Liver (tissue), 3 donors: ENCODE measurements at regions not wholly inside any gene's neighbourhood (a gene's known extent, or its start where the extent isn't known, plus 50 kb on each side); places are given as distances from the start of the nearest gene placed in this dataset.
"Not testable (repeated sequence)": the region's sequence is repeated elsewhere in the genome, so short reads cannot be mapped to it uniquely, and the experiment has no call there.

ENCODE experiments used
- CTCF ChIP-seq: fragments of 150-350 bp; IDR thresholded peaks from 2 replicates; pipeline ENCODE4 v1.5.1; 2017; ENCODE audit warnings: improper control_type of control experiment, low read depth, low read length; ENCODE audit not compliant: missing input control
- EGR1 ChIP-seq, 2 donors: IDR thresholded peaks; 2 replicates each; pipeline ENCODE4 v1.6.1; 2016 to 2018; ENCODE audit warnings: antibody characterized with exemption in 2 of 2, low read depth in 2 of 2
- FOXA1 ChIP-seq: IDR thresholded peaks from 2 replicates; pipeline ENCODE4 v1.6.1; 2016; ENCODE audit warnings: antibody characterized with exemption
- GABPA ChIP-seq, 2 donors: IDR thresholded peaks in 1 of 2; conservative IDR thresholded peaks in 1 of 2; 2 replicates each; pipeline ENCODE4 v1.6.1; 2016; ENCODE audit warnings: antibody characterized with exemption in 2 of 2, mild to moderate bottlenecking in 1 of 2, moderate library complexity in 1 of 2
- JUND ChIP-seq, 2 donors: IDR thresholded peaks; 2 replicates each; pipeline ENCODE4 v1.6.1; 2016; ENCODE audit warnings: antibody characterized with exemption in 2 of 2
- RAD21 ChIP-seq, 2 donors: IDR thresholded peaks; 2 replicates each; pipeline ENCODE4 v1.6.1; 2016; ENCODE audit warnings: antibody characterized with exemption in 2 of 2, mild to moderate bottlenecking in 2 of 2
- REST ChIP-seq: IDR thresholded peaks from 2 replicates; pipeline ENCODE4 v1.6.1; 2016; ENCODE audit warnings: antibody characterized with exemption, mild to moderate bottlenecking
- SP1 ChIP-seq: IDR thresholded peaks from 2 replicates; pipeline ENCODE4 v1.6.1; 2018; ENCODE audit warnings: antibody characterized with exemption, mild to moderate bottlenecking
- YY1 ChIP-seq: IDR thresholded peaks from 2 replicates; pipeline ENCODE4 v1.6.1; 2016; ENCODE audit warnings: antibody characterized with exemption, mild to moderate bottlenecking
- ZBTB33 ChIP-seq: IDR thresholded peaks from 2 replicates; pipeline ENCODE4 v1.6.1; 2016; ENCODE audit warnings: antibody characterized with exemption
- donor health status: healthy.
- donor health status: healthy.

- not testable (repeated sequence) for TF ChIP-seq CTCF; ZBTB33; RAD21 (IDR thresholded peaks at IDR 0.05); FOXA1; EGR1 (IDR thresholded peaks at IDR 0.05; ENCODE audit: low read depth in 2 of 2); JUND (IDR thresholded peaks at IDR 0.05); SP1; REST; YY1; GABPA (IDR thresholded peaks at IDR 0.05 in 1 of 2, conservative IDR thresholded peaks at IDR 0.05 in 1 of 2)
Observed at GRCh38 chr2:48233824-48234223, 80.7 kb upstream of the FOXN2 start.
